Fibroblast of villous mesenchyme (primary cell): ENCODE measurements at regions not wholly inside any gene's neighbourhood (a gene's known extent, or its start where the extent isn't known, plus 50 kb on each side); places are given as distances from the start of the nearest gene placed in this dataset.

Source experiments
- DNase-seq: peaks from one replicate; pipeline ENCODE4 v3.0.0-alpha.2; 2010; ENCODE audit warnings: low read depth
- H3K4me3 ChIP-seq: 2 replicates; pipeline ENCODE4 v1.5.1; 2011; ENCODE audit warnings: low read depth, mild to moderate bottlenecking, low read length
- CTCF ChIP-seq: IDR thresholded peaks from 2 replicates; pipeline ENCODE4 v1.5.1; 2012; ENCODE audit warnings: low read depth, mild to moderate bottlenecking, low read length; ENCODE audit not compliant: insufficient read depth

- H3K4me3 ChIP-seq: no peak overlapping the region
- no peak for TF ChIP-seq CTCF
- no peak for DNase-seq
Measured at GRCh38 chr3:72017935-72018334, 233.0 kb upstream of the PROK2 start.

GRCh38 chr3:72017311-72017710, 232.4 kb upstream of the PROK2 start:
- DNase-seq: no peak
- no peak overlapping the region for H3K4me3 ChIP-seq
- no peak for TF ChIP-seq CTCF

GRCh38 chr3:72015463-72015862, 230.5 kb upstream of the PROK2 start:
- DNase-seq: no peak
- TF ChIP-seq CTCF: no peak
- H3K4me3 ChIP-seq: no peak overlapping the region

GRCh38 chr3:72013084-72013483, 228.1 kb upstream of the PROK2 start:
- TF ChIP-seq CTCF: no peak
- no peak for DNase-seq
- no peak overlapping the region for H3K4me3 ChIP-seq

- no peak overlapping the region for H3K4me3 ChIP-seq
- no peak for TF ChIP-seq CTCF
- DNase-seq: no peak
Measured at GRCh38 chr3:72012363-72012762, 227.4 kb upstream of the PROK2 start.

- H3K4me3 ChIP-seq: no peak overlapping the region
- TF ChIP-seq CTCF: no peak
- DNase-seq: no peak
Measured at GRCh38 chr3:72011485-72011884, 226.5 kb upstream of the PROK2 start.

- H3K4me3 ChIP-seq: no peak overlapping the region
- TF ChIP-seq CTCF: no peak
- DNase-seq: no peak
Measured at GRCh38 chr3:72009851-72010443, 225.0 kb upstream of the PROK2 start.
